ENCODE measurements at regions not wholly inside any gene's neighbourhood (a gene's known extent, or its start where the extent isn't known, plus 50 kb on each side); places are given as distances from the start of the nearest gene placed in this dataset.

- DNase-seq: no peak
- no peak for TF ChIP-seq EP300 (IDR thresholded peaks at IDR 0.05; ENCODE audit: borderline replicate concordance in 1 of 2, low read depth in 1 of 2, low read length in 1 of 2)
- peak; percentile 53 for TF ChIP-seq CTCF (IDR thresholded peaks at IDR 0.05)
- TF ChIP-seq RAD21 (IDR thresholded peaks at IDR 0.05; ENCODE audit: low read length): peak; percentile 38
- no peak for TF ChIP-seq ZBTB33 (IDR thresholded peaks at IDR 0.05; ENCODE audit: borderline replicate concordance, low read depth)
- Histone ChIP-seq H3K27ac (ENCODE audit: low read depth in 2 of 2, low read length in 1 of 2) (no peak overlapping the region; a peak in 1 of 4 replicates), H3K9ac (no peak overlapping the region), H3K4me3 (ENCODE audit: low read depth in 2 of 2, low read length in 1 of 2) (no peak overlapping the region; a peak in 1 of 4 replicates), H3K79me2 (ENCODE audit: insufficient read depth) (no peaks in the 10 kb centered on the region), H3K9me3 (no peaks in the 10 kb centered on the region), H3K9me2 (no peaks in the 10 kb centered on the region), H3K27me3 (ENCODE audit: insufficient read depth) (no peaks in the 10 kb centered on the region), H3K4me1 (ENCODE audit: control insufficient read depth in 1 of 2, insufficient read depth in 2 of 2, low read depth in 1 of 2, low read length in 1 of 2) (peaks cover 0 to 12% of the 10 kb centered on the region in 2 experiments; a peak in 2 of 4 replicates), H3K36me3 (replicated peaks in 1 of 2; ENCODE audit: control insufficient read depth in 1 of 2, insufficient read depth in 2 of 2, low read length in 1 of 2) (no peaks in the 10 kb centered on the region), H3K4me2 (no peak overlapping the region), H4K20me1 (ENCODE audit: insufficient read depth) (no peaks in the 10 kb centered on the region), H3F3A (replicated peaks; ENCODE audit: insufficient read depth) (no peaks in the 10 kb centered on the region), H2AFZ (ENCODE audit: low read depth) (no peak overlapping the region)
- CTCF ChIA-PET: interaction anchor here (1.1 to 6.0 kb wide), 6 partner anchors 8 to 198 kb away, joined by 3 to 50 read pairs (median 6); no protein-coding TSS in a partner anchor
- 14% methylated on average over 2 of the region's 3 CpGs for WGBS (ENCODE audit: low lambda C conversion rate)
- POLR2A ChIA-PET: no interaction called here
Measured at GRCh38 chr20:5402903-5403531, 86.3 kb upstream of the PROKR2 start.

GRCh38 chr20:5401277-5401875 lies 84.6 kb upstream of the PROKR2 start:
- ChIA-PET CTCF (interaction anchor here (0.7 to 6.0 kb wide), 15 partner anchors 8 to 235 kb away, joined by 3 to 50 read pairs (median 4); no protein-coding TSS in a partner anchor), POLR2A (interaction anchor here (1.1 to 1.3 kb wide), 2 partner anchors 8 kb away, joined by 3 to 4 read pairs; no protein-coding TSS in a partner anchor)
- H3K79me2 ChIP-seq (ENCODE audit: insufficient read depth): no peaks in the 10 kb centered on the region
- H3K27ac ChIP-seq (ENCODE audit: low read depth in 2 of 2, low read length in 1 of 2): peak overlapping the region in 1 of 2 experiments; percentile 86; a peak in 2 of 4 replicates
- peak; percentile 40 for DNase-seq
- no peaks in the 10 kb centered on the region for H3K9me3 ChIP-seq
- H3K27me3 ChIP-seq (ENCODE audit: insufficient read depth): no peaks in the 10 kb centered on the region
- H3K4me1 ChIP-seq (ENCODE audit: control insufficient read depth in 1 of 2, insufficient read depth in 2 of 2, low read depth in 1 of 2, low read length in 1 of 2): peaks cover 0 to 12% of the 10 kb centered on the region in 2 experiments; a peak in 2 of 4 replicates
- H3K9me2 ChIP-seq: no peaks in the 10 kb centered on the region
- 5% methylated on average over 2 of the region's 2 CpGs for WGBS (ENCODE audit: low lambda C conversion rate)
- TF ChIP-seq TAF1 (IDR thresholded peaks at IDR 0.05; ENCODE audit: borderline replicate concordance, low read depth, low read length): no peak
- no peak for TF ChIP-seq MXI1 (IDR thresholded peaks at IDR 0.05; ENCODE audit: low read depth, low read length)
- peak; percentile 40 for TF ChIP-seq CHD2 (IDR thresholded peaks at IDR 0.05; ENCODE audit: low read length, partially characterized antibody)
- no peak for TF ChIP-seq FOSL2 (IDR thresholded peaks at IDR 0.05; ENCODE audit: borderline replicate concordance, low read depth)
- peak; percentile 55 for TF ChIP-seq GATA2 (CRISPR knock-in tag; IDR thresholded peaks at IDR 0.05)
- TF ChIP-seq ELF1 (IDR thresholded peaks at IDR 0.05): no peak
- peak; percentile 40; the same call in 1 of the 2 replicates for TF ChIP-seq RCOR1 (IDR thresholded peaks at IDR 0.05; ENCODE audit: low read length)
- TF ChIP-seq RFX5 (IDR thresholded peaks at IDR 0.05; ENCODE audit: low read length): no peak
- TF ChIP-seq RAD21 (IDR thresholded peaks at IDR 0.05; ENCODE audit: low read length): peak; percentile 3; the same call in 1 of the 2 replicates
- TF ChIP-seq EP300 (IDR thresholded peaks at IDR 0.05; ENCODE audit: borderline replicate concordance in 1 of 2, low read depth in 1 of 2, low read length in 1 of 2): peak in 1 of 2 experiments; percentile 70; a peak in 2 of 4 replicates
- no peak for TF ChIP-seq USF2 (IDR thresholded peaks at IDR 0.05; ENCODE audit: borderline replicate concordance, low read depth, low read length)
- H2AFZ ChIP-seq (ENCODE audit: low read depth): no peak overlapping the region
- no peaks in the 10 kb centered on the region for H3F3A ChIP-seq (replicated peaks; ENCODE audit: insufficient read depth)
- H3K36me3 ChIP-seq (replicated peaks in 1 of 2; ENCODE audit: control insufficient read depth in 1 of 2, insufficient read depth in 2 of 2, low read length in 1 of 2): no peaks in the 10 kb centered on the region
- H3K4me2 ChIP-seq: no peak overlapping the region
- H3K4me3 ChIP-seq (ENCODE audit: low read depth in 2 of 2, low read length in 1 of 2): no peak overlapping the region
- no peak overlapping the region for H3K9ac ChIP-seq
- no peaks in the 10 kb centered on the region for H4K20me1 ChIP-seq (ENCODE audit: insufficient read depth)

Measured in SK-N-SH (cell line).